Vagina (tissue), 2 donors: ENCODE measurements at regions not wholly inside any gene's neighbourhood (a gene's known extent, or its start where the extent isn't known, plus 50 kb on each side); places are given as distances from the start of the nearest gene placed in this dataset.

Experiments used
- DNase-seq, 2 donors: peaks; one replicate each; pipeline ENCODE4 v3.0.0-alpha.2; 2017; ENCODE audit errors: extremely low spot score in 2 of 2
- H3K27ac ChIP-seq: fragments of 200-600 bp; sonication (generic); one replicate; pipeline ENCODE4 v1.5.1; 2019
- H3K27me3 ChIP-seq: fragments of 200-600 bp; sonication (generic); one replicate; pipeline ENCODE4 v1.5.1; 2019
- H3K36me3 ChIP-seq, 2 donors: fragments of 200-600 bp; sonication (generic); one replicate each; pipeline ENCODE4 v1.5.1; 2017 to 2019
- H3K4me1 ChIP-seq: fragments of 200-600 bp; sonication (generic); one replicate; pipeline ENCODE4 v1.5.1; 2019
- H3K4me3 ChIP-seq, 2 donors: fragments of 200-600 bp; sonication (generic); 1 replicate in 1 of 2; 2 replicates in 1 of 2; pipeline ENCODE4 v1.5.1; 2016 to 2019
- H3K9me3 ChIP-seq: fragments of 200-600 bp; sonication (generic); one replicate; pipeline ENCODE4 v1.5.1; 2019
- POLR2A ChIP-seq, 2 donors: fragments of 450-650 bp; IDR thresholded peaks; one replicate each; pipeline ENCODE4 v1.6.1; 2017; ENCODE audit warnings: antibody characterized with exemption in 2 of 2, mild to moderate bottlenecking in 2 of 2, moderate library complexity in 2 of 2
- POLR2AphosphoS5 ChIP-seq, 2 donors: sonication (generic); formaldehyde crosslinking; IDR thresholded peaks; one replicate each; pipeline ENCODE4 v1.9.0; 2017; ENCODE audit warnings: antibody characterized with exemption in 2 of 2, mild to moderate bottlenecking in 2 of 2, low read depth in 1 of 2; ENCODE audit not compliant: insufficient read depth in 1 of 2
- intact Hi-C: fragments of 100-400 bp; cut with DNase I; formaldehyde crosslinking; loops from one replicate; pipeline ENCODE4 v1.15.1; 2023
- TF ChIP-seq, protein P1 (sequence below), 3 experiments: fragments of 450-650 bp in 2 of 3; fragments of 200-600 bp in 1 of 3; sonication (generic) in 1 of 3; IDR thresholded peaks; one replicate each; pipeline ENCODE4 v1.5.1; 2017 to 2019; ENCODE audit warnings: antibody characterized with exemption in 3 of 3, mild to moderate bottlenecking in 2 of 3, moderate library complexity in 2 of 3

DNA sequence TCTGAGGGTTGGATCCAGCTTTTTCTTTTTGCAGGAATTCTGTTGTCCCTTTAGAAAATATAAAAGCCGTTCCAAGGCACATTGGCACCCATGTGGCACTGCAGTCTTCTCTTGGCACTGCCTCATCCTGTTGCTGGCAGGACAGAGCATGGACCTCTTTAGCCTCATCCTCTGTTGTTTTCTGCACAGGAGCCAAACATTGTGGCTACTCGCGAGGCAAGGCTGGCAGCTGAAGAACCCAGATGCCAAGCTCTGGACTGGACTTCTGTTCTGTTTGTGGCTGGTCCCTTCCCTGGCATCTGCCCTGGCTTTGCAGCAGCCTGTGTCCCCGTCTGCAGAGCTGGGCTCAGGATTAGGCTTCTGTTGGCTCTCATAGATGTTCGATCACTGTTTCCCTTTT, 224.7 kb upstream of the TBC1D5 start:
- H3K4me3 ChIP-seq = no peak overlapping the region
- DNase-seq = no peak
- H3K27me3 ChIP-seq = no peaks in the 10 kb centered on the region
- TF ChIP-seq POLR2A (IDR thresholded peaks at IDR 0.05) (no peak), POLR2AphosphoS5 (IDR thresholded peaks at IDR 0.05; ENCODE audit: insufficient read depth in 1 of 2, low read depth in 1 of 2) (no peak)
- TF ChIP-seq, protein P1, sequence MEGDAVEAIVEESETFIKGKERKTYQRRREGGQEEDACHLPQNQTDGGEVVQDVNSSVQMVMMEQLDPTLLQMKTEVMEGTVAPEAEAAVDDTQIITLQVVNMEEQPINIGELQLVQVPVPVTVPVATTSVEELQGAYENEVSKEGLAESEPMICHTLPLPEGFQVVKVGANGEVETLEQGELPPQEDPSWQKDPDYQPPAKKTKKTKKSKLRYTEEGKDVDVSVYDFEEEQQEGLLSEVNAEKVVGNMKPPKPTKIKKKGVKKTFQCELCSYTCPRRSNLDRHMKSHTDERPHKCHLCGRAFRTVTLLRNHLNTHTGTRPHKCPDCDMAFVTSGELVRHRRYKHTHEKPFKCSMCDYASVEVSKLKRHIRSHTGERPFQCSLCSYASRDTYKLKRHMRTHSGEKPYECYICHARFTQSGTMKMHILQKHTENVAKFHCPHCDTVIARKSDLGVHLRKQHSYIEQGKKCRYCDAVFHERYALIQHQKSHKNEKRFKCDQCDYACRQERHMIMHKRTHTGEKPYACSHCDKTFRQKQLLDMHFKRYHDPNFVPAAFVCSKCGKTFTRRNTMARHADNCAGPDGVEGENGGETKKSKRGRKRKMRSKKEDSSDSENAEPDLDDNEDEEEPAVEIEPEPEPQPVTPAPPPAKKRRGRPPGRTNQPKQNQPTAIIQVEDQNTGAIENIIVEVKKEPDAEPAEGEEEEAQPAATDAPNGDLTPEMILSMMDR (IDR thresholded peaks at IDR 0.05) = no peak
- H3K4me1 ChIP-seq = no peaks in the 10 kb centered on the region
- intact Hi-C loops = no loop called here
- no peaks in the 10 kb centered on the region for H3K36me3 ChIP-seq
- H3K27ac ChIP-seq = no peak overlapping the region
- no peaks in the 10 kb centered on the region for H3K9me3 ChIP-seq

DNA sequence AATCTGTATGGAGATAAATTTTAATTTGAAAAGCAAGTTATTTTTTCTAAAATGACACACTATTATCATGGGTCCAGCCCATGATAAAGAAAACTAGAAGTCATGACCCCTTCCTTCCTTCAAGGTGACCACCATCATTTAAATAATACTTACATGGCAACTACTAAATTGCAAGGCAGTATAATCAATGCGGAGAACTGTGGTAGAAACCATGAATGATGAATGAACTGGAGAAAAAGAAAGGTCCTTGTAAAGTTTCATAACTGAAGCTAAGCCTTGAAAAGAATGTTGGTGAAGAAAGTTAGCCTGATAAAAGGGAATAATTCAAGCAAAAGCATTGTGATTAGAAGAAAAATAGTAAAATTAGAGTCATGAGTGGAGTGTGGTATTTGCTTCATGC, 222.9 kb upstream of the TBC1D5 start:
- Histone ChIP-seq H3K27me3 (no peaks in the 10 kb centered on the region), H3K4me1 (no peaks in the 10 kb centered on the region), H3K9me3 (no peaks in the 10 kb centered on the region), H3K4me3 (no peak overlapping the region), H3K36me3 (no peaks in the 10 kb centered on the region), H3K27ac (no peak overlapping the region)
- no peak for TF ChIP-seq POLR2AphosphoS5 (IDR thresholded peaks at IDR 0.05; ENCODE audit: insufficient read depth in 1 of 2, low read depth in 1 of 2)
- TF ChIP-seq POLR2A (IDR thresholded peaks at IDR 0.05) = no peak
- TF ChIP-seq, protein P1 (IDR thresholded peaks at IDR 0.05) = no peak
- intact Hi-C loops = no loop called here
- DNase-seq = no peak

DNA sequence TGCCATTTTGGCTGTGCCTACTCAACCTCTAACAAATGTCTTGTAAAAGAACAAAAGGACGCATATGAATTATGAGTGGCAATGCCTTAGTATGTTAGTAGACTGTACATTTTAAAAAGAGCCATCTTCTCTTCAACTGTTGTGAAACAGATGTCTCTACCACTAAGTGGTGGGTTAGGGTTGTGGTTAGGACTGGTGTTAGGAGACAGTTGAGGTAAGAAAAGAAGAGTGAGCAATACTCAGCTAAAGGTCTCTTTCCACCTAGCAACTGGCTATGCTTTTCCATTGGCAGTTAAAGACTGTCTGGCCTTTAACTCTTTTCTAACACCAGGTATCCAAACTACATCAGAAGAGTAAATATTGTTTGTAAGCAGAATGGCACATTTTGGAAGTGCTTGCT, 221.7 kb upstream of the TBC1D5 start:
- Histone ChIP-seq H3K27ac (no peak overlapping the region), H3K9me3 (no peaks in the 10 kb centered on the region), H3K4me3 (no peak overlapping the region), H3K27me3 (no peaks in the 10 kb centered on the region), H3K4me1 (no peaks in the 10 kb centered on the region), H3K36me3 (no peaks in the 10 kb centered on the region)
- intact Hi-C loops = no loop called here
- no peak for DNase-seq
- no peak for TF ChIP-seq POLR2AphosphoS5 (IDR thresholded peaks at IDR 0.05; ENCODE audit: insufficient read depth in 1 of 2, low read depth in 1 of 2)
- TF ChIP-seq POLR2A (IDR thresholded peaks at IDR 0.05) = no peak
- TF ChIP-seq, protein P1 (IDR thresholded peaks at IDR 0.05) = no peak

DNA sequence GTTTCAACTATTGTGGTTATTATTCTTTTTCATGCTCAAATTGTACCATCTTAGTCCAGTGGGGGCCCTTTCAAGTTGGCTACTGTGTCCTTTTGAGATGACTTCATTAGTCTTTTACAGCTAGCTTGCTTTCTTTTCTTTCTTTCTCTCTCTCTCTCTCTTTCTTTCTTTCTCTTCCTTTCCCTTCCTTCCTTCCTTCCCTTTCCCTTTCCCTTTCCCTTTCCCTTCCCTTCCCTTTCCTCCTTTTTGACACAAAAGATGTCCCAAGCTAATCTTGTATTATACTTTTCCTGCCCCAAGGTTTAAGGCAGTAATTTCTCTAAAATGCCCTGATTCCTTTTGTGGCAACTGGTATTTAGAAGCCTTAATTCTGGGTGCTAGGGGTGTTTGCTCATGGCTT, 213.0 kb upstream of the TBC1D5 start:
- Histone ChIP-seq H3K4me1 (no peaks in the 10 kb centered on the region), H3K36me3 (no peaks in the 10 kb centered on the region), H3K9me3 (no peaks in the 10 kb centered on the region), H3K27me3 (no peaks in the 10 kb centered on the region), H3K4me3 (no peak overlapping the region), H3K27ac (no peak overlapping the region)
- TF ChIP-seq POLR2AphosphoS5 (IDR thresholded peaks at IDR 0.05; ENCODE audit: insufficient read depth in 1 of 2, low read depth in 1 of 2) = no peak
- TF ChIP-seq POLR2A (IDR thresholded peaks at IDR 0.05) = no peak
- TF ChIP-seq, protein P1 (IDR thresholded peaks at IDR 0.05) = no peak
- intact Hi-C loops = no loop called here
- no peak for DNase-seq

DNA sequence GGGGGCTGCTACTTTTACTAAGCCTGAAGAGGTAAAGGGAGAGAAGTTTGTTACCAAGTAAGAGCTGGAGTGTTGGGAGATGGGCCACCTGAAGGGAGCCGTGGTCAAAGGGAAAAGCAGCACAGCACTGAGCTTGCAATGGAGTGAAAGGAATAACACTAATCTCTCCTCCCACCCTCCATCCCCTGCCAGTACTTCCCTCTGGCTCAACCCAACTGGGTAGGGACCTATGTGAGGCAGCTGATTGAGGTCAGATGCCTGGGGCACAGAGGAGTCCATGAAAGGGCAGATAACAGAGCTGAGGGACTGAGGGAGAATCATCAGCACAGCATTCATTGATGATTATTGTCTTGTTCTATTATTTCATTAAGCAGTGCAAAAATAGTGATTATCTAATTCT, 212.4 kb upstream of the TBC1D5 start:
- intact Hi-C loops = no loop called here
- no peaks in the 10 kb centered on the region for H3K27me3 ChIP-seq
- no peak for DNase-seq
- H3K9me3 ChIP-seq = no peaks in the 10 kb centered on the region
- no peak overlapping the region for H3K27ac ChIP-seq
- no peaks in the 10 kb centered on the region for H3K4me1 ChIP-seq
- H3K4me3 ChIP-seq = no peak overlapping the region
- H3K36me3 ChIP-seq = no peaks in the 10 kb centered on the region
- no peak for TF ChIP-seq POLR2AphosphoS5 (IDR thresholded peaks at IDR 0.05; ENCODE audit: insufficient read depth in 1 of 2, low read depth in 1 of 2)
- TF ChIP-seq, protein P1 (IDR thresholded peaks at IDR 0.05) = no peak
- TF ChIP-seq POLR2A (IDR thresholded peaks at IDR 0.05) = no peak
